GM12873 (cell line): ENCODE measurements at regions not wholly inside any gene's neighbourhood (a gene's known extent, or its start where the extent isn't known, plus 50 kb on each side); places are given as distances from the start of the nearest gene placed in this dataset.

ENCODE experiments used
- TF ChIP-seq, protein P1 (sequence below): IDR thresholded peaks from 2 replicates; pipeline ENCODE4 v1.5.1; 2012; ENCODE audit warnings: low read depth, mild to moderate bottlenecking, moderate library complexity, low read length, control low read depth; ENCODE audit not compliant: insufficient read depth; ENCODE audit errors: missing control alignments

DNA sequence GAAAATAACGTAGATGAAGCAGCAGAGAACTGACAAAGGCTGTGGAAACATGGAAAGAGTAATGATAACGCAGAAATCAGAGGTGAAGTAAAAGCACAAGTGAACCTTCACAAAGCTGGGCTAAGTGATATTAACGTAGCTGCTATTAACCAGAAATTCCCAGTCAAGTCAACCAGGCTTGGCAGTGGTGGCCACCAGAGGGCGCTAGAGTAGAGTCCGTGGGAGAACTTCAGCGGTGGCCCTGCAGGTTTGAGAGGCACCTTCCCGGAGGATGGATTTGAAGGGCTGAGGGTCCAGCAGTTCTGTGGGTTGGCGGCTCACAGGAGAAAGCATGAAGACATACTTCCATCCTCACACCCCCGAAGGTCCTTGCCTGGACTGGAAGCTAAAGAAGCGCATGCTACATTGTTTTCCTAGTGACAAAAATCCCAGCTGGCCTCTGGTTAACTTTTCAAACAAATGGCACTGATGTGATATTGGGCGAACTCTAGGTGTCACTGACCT is 81.7 kb upstream of the ZNF648 start:
- TF ChIP-seq, protein P1, sequence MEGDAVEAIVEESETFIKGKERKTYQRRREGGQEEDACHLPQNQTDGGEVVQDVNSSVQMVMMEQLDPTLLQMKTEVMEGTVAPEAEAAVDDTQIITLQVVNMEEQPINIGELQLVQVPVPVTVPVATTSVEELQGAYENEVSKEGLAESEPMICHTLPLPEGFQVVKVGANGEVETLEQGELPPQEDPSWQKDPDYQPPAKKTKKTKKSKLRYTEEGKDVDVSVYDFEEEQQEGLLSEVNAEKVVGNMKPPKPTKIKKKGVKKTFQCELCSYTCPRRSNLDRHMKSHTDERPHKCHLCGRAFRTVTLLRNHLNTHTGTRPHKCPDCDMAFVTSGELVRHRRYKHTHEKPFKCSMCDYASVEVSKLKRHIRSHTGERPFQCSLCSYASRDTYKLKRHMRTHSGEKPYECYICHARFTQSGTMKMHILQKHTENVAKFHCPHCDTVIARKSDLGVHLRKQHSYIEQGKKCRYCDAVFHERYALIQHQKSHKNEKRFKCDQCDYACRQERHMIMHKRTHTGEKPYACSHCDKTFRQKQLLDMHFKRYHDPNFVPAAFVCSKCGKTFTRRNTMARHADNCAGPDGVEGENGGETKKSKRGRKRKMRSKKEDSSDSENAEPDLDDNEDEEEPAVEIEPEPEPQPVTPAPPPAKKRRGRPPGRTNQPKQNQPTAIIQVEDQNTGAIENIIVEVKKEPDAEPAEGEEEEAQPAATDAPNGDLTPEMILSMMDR = peak; percentile 96

DNA sequence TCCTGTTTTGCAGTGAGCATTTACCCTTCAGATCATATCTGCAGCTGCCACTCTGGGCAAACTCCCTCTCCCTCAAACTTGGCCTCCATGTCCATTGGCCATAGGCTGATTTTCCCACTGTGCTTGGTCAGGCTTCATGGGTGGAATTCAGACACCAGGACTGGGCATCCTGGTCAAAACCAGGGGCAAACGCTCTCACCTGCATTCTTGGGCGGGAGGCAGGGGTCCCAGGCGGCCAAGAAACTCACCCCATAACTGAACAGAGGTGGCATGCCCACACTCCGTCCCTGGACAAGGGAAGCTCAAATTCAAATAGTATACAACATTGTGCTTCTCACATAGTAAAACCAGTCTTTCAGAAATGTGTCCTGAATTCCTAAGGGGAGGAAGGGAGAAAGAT is 81.1 kb upstream of the ZNF648 start:
- TF ChIP-seq, protein P1 = no peak

DNA sequence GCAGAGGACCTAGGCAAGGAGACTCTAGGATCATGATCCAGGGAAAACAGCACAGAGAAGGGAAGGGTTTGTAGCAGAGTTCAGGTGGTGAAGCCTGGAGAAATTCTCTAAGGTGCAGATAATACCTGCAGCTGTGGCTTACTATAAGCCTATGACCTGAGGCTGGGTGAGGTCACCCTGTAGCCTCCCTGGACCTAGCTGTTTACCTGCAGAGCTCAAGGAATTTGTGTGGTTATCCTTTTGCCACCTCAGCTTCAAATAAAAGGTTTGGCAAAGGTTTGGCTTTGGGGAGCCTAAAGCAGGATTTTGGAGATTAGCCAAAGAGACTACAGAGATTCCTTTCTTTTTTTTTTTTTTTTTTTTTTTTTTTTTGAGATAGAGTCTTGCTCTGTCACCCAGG is 79.5 kb upstream of the ZNF648 start:
- TF ChIP-seq, protein P1 = no peak

DNA sequence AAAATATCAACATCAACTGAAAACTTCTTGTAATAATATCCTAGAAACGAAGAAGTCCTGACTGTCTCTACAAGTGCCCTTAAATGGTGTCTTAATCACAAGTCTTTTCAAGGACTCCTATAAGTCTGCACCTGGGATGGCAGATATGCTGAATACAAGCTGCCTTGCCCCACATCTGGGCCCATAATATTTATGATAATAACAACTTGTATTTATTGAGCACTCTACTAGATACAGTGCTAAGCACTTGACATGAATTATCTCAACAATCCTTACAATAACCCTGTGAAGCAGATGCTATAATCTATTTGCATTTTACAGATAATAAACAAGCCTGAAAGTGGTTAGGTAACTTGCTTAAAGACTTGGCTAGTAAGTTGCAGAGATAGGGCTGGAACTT is 78.0 kb upstream of the ZNF648 start:
- TF ChIP-seq, protein P1 = no peak

DNA sequence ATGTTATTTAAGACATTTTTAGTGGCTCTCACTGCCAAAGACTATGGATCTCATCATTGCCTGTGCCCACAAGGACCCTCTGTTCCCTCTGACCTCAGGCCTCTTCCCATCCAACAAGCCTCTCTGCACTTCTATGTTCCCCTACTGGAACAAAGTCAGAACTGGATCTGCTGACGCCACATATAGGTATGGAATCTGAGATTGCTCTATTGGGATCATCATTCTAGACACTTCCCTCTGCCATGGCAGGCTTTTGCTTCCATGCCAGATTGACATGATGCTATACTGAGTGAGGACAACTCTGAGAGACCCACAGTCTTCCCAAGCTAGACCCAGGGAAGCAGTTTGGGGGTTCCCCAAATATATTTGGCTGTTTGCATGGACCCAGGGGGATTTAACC is 76.0 kb upstream of the ZNF648 start:
- TF ChIP-seq, protein P1 = no peak

DNA sequence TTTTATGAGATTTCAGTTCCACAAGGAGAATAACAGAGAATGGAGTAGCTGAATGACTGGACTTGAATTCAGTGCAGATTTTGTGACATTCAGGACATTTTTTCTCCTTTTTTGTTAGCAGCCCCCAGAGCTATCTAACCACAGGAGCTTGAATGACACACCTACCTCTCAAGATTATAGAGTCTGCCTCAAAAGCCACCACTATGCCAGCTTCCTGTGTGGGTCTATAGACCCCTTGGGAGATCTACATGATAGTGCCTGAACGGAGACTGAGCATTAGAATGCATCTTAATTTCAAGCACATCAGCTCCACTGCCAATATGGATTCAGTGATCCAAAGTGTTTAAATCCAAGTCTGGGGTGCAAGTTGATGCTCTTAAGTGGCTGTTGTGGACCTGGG is 74.4 kb upstream of the ZNF648 start:
- TF ChIP-seq, protein P1 = no peak

DNA sequence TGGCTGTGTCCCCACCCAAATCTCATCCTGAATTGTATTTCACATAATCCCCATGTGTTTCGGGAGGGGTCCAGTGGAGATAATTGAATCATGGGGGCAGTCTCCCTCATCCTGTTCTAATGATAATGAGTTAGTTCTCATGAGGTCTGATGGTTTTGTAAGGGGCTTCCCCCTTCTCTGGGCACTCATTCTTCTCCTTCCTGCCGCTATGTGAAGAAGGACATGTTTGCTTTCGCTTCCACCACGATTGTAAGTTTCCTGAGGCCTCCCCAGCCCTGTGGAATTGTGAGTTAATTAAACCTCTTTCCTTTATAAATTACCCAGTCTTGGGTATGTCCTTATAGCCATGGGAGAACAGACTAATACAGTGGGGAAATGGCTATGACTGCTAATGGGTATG is 72.7 kb upstream of the ZNF648 start:
- TF ChIP-seq, protein P1 = no peak
